Esophagus muscularis mucosa (tissue), 4 donors: ENCODE measurements at regions not wholly inside any gene's neighbourhood (a gene's known extent, or its start where the extent isn't known, plus 50 kb on each side); places are given as distances from the start of the nearest gene placed in this dataset.

ENCODE experiments used
- DNase-seq: peaks from one replicate; pipeline ENCODE4 v3.0.0-alpha.2; 2017; ENCODE audit errors: extremely low spot score
- H3K27ac ChIP-seq, 4 donors: fragments of 200-600 bp; sonication (generic); replicated peaks in 1 of 4; 1 replicate in 3 of 4; 2 replicates in 1 of 4; pipeline ENCODE4 v1.5.1; 2016 to 2019; ENCODE audit warnings: mild to moderate bottlenecking in 1 of 4
- H3K27me3 ChIP-seq, 4 donors: fragments of 200-600 bp; sonication (generic); one replicate each; pipeline versions ENCODE4 v1.5.1 to v1.6.0; 2016 to 2019
- H3K36me3 ChIP-seq, 4 donors: fragments of 200-600 bp; sonication (generic); one replicate each; pipeline ENCODE4 v1.5.1; 2016 to 2019
- H3K4me1 ChIP-seq, 4 donors: fragments of 200-600 bp; sonication (generic); one replicate each; pipeline ENCODE4 v1.5.1; 2016 to 2019
- H3K4me3 ChIP-seq, 4 donors: fragments of 200-600 bp; sonication (generic); 1 replicate in 2 of 4; 2 replicates in 2 of 4; pipeline ENCODE4 v1.5.1; 2016 to 2019; ENCODE audit warnings: mild to moderate bottlenecking in 4 of 4, moderate library complexity in 1 of 4
- H3K9me3 ChIP-seq, 4 donors: fragments of 200-600 bp; sonication (generic); 1 replicate in 3 of 4; 2 replicates in 1 of 4; pipeline ENCODE4 v1.5.1; 2016 to 2019
- CTCF ChIP-seq, 3 experiments: fragments of 200-600 bp in 2 of 3; fragments of 450-650 bp in 1 of 3; sonication (generic) in 2 of 3; IDR thresholded peaks; one replicate each; pipeline ENCODE4 v1.5.1; 2017 to 2019; ENCODE audit warnings: antibody characterized with exemption in 3 of 3, mild to moderate bottlenecking in 2 of 3, moderate library complexity in 1 of 3
- EP300 ChIP-seq: sonication (generic); formaldehyde crosslinking; IDR thresholded peaks from one replicate; pipeline ENCODE4 v1.6.1; 2017; ENCODE audit warnings: antibody characterized with exemption
- POLR2A ChIP-seq: fragments of 450-650 bp; IDR thresholded peaks from one replicate; pipeline ENCODE4 v1.6.1; 2017; ENCODE audit warnings: antibody characterized with exemption, moderate library complexity, mild to moderate bottlenecking, low read depth
- POLR2AphosphoS5 ChIP-seq, 2 donors: sonication (generic); formaldehyde crosslinking; IDR thresholded peaks; one replicate each; pipeline ENCODE4 v1.6.1; 2017; ENCODE audit warnings: antibody characterized with exemption in 2 of 2
- whole genome bisulfite sequencing: methylation state at CpG from one replicate; pipeline ENCODE4 v1.1.5; 2018; 5-methylcytosine and 5-hydroxymethylcytosine counted together
- intact Hi-C: fragments of 100-400 bp; cut with DNase I; formaldehyde crosslinking; loops from one replicate; pipeline ENCODE4 v1.15.1; 2023

- intact Hi-C loops, result no loop called here
- H3K36me3 ChIP-seq, result no peaks in the 10 kb centered on the region
- H3K27ac ChIP-seq, result no peak overlapping the region
- no peak overlapping the region for H3K4me3 ChIP-seq
- no peaks in the 10 kb centered on the region for H3K9me3 ChIP-seq
- no peaks in the 10 kb centered on the region for H3K4me1 ChIP-seq
- no peak for DNase-seq
- no peak for TF ChIP-seq POLR2AphosphoS5 (IDR thresholded peaks at IDR 0.05)
- TF ChIP-seq EP300, result no peak
- TF ChIP-seq CTCF (IDR thresholded peaks at IDR 0.05), result no peak
- no peak for TF ChIP-seq POLR2A
- H3K27me3 ChIP-seq, result peaks cover 0 to 4% (median 0%) of the 10 kb centered on the region in 4 donors
Observed at GRCh38 chr12:107418981-107419380, 266.6 kb upstream of the PWP1 start.

- Histone ChIP-seq H3K36me3 (no peaks in the 10 kb centered on the region), H3K4me3 (no peak overlapping the region), H3K9me3 (peaks cover 0 to 6% (median 1%) of the 10 kb centered on the region in 4 donors), H3K4me1 (no peaks in the 10 kb centered on the region), H3K27me3 (peaks cover 0 to 33% (median 0%) of the 10 kb centered on the region in 4 donors), H3K27ac (no peak overlapping the region)
- WGBS, result 74% methylated on average over 5 of the region's 5 CpGs
- TF ChIP-seq CTCF (IDR thresholded peaks at IDR 0.05) (no peak), POLR2AphosphoS5 (IDR thresholded peaks at IDR 0.05) (no peak), EP300 (no peak), POLR2A (no peak)
- intact Hi-C loops, result no loop called here
- no peak for DNase-seq
Observed at GRCh38 chr12:107423531-107423930, 262.1 kb upstream of the PWP1 start.

GRCh38 chr12:107429006-107429705 is 256.4 kb upstream of the PWP1 start:
- Histone ChIP-seq H3K36me3 (no peaks in the 10 kb centered on the region), H3K27me3 (peaks cover 0 to 29% (median 0%) of the 10 kb centered on the region in 4 donors), H3K4me1 (no peaks in the 10 kb centered on the region), H3K9me3 (peaks cover 0 to 6% (median 1%) of the 10 kb centered on the region in 4 donors), H3K4me3 (no peak overlapping the region), H3K27ac (no peak overlapping the region)
- DNase-seq, result no peak
- no peak for TF ChIP-seq CTCF (IDR thresholded peaks at IDR 0.05)
- no peak for TF ChIP-seq POLR2AphosphoS5 (IDR thresholded peaks at IDR 0.05)
- TF ChIP-seq EP300, result no peak
- TF ChIP-seq POLR2A, result no peak
- 54% methylated on average over 7 of the region's 7 CpGs for WGBS
- intact Hi-C loops, result no loop called here

GRCh38 chr12:107431942-107432341 is 253.7 kb upstream of the PWP1 start:
- H3K36me3 ChIP-seq, result no peaks in the 10 kb centered on the region
- H3K4me3 ChIP-seq, result no peak overlapping the region
- H3K27me3 ChIP-seq, result peaks cover 0 to 4% (median 0%) of the 10 kb centered on the region in 4 donors
- WGBS, result 70% methylated on average over 1 of the region's 1 CpG
- no peak for DNase-seq
- no peaks in the 10 kb centered on the region for H3K4me1 ChIP-seq
- TF ChIP-seq POLR2AphosphoS5 (IDR thresholded peaks at IDR 0.05) (no peak), POLR2A (no peak), CTCF (IDR thresholded peaks at IDR 0.05) (no peak), EP300 (no peak)
- peaks cover 0 to 2% (median under 1%) of the 10 kb centered on the region in 4 donors for H3K9me3 ChIP-seq
- H3K27ac ChIP-seq, result no peak overlapping the region
- intact Hi-C loops, result no loop called here

- H3K4me3 ChIP-seq, result no peak overlapping the region
- no peak for DNase-seq
- intact Hi-C loops, result no loop called here
- H3K27ac ChIP-seq, result no peak overlapping the region
- H3K36me3 ChIP-seq, result no peaks in the 10 kb centered on the region
- TF ChIP-seq CTCF (IDR thresholded peaks at IDR 0.05) (no peak), EP300 (no peak), POLR2AphosphoS5 (IDR thresholded peaks at IDR 0.05) (no peak), POLR2A (no peak)
- H3K4me1 ChIP-seq, result no peaks in the 10 kb centered on the region
- H3K27me3 ChIP-seq, result no peaks in the 10 kb centered on the region
- 88% methylated on average over 3 of the region's 3 CpGs for WGBS
- H3K9me3 ChIP-seq, result no peaks in the 10 kb centered on the region
Observed at GRCh38 chr12:107435072-107435471, 250.5 kb upstream of the PWP1 start.
